ENCODE measurements at regions not wholly inside any gene's neighbourhood (a gene's known extent, or its start where the extent isn't known, plus 50 kb on each side); places are given as distances from the start of the nearest gene placed in this dataset.

DNA sequence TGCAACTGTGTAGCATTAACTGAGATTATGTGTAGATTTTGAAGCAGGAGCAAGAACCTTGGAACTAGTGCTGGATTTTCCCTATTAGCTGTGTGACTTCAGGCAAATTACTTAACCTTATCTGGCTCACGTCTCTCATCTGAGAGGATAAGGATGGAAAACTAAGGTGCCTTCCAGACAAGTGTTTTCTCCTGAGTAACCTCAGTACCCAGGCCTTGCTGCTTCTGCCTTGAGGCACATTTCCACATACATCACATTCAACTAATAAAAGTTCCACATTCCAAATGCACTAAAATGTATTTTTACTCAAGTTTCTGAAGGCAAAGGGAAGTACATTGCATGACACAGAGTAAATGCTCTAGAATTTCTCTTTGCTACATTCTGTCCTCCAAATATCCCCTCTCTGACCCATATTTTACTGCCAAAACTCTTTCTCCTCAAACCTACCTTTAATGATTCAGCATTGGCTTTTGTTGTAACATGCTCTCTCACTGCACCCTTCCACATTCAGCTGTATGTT, 195.4 kb upstream of the ADGRL3 start:
- Mint-ChIP-seq H3K27me3 (ENCODE audit: insufficient read depth, low read depth, poor library complexity) (no peaks in the 10 kb centered on the region), H3K9me3 (peaks cover 15% of the 10 kb centered on the region; the same call in 2 of the 3 replicates), H3K36me3 (ENCODE audit: low read depth) (peaks cover 3% of the 10 kb centered on the region; the same call in 1 of the 3 replicates), H3K4me3 (no peak overlapping the region), H3K27ac (no peak overlapping the region), H3K4me1 (no peaks in the 10 kb centered on the region)
- DNase-seq (ENCODE audit: low spot score) (no peak), ATAC-seq (no peak)
- no peaks in the 10 kb centered on the region for H3K79me2 ChIP-seq (replicated peaks; ENCODE audit: insufficient read depth)
- H3K9me2 ChIP-seq (ENCODE audit: insufficient read depth) = peaks cover 4% of the 10 kb centered on the region; the same call in 1 of the 2 replicates
- no peaks in the 10 kb centered on the region for H3K4me1 ChIP-seq (ENCODE audit: insufficient read depth)
- no peak overlapping the region for H3K4me3 ChIP-seq
- H4K20me1 ChIP-seq (replicated peaks; ENCODE audit: insufficient read depth) = no peaks in the 10 kb centered on the region
- TF ChIP-seq CREB1 (CRISPR knock-in tag; IDR thresholded peaks at IDR 0.05; ENCODE audit: low read depth) (no peak), EZH2phosphoT487 (IDR thresholded peaks at IDR 0.05; ENCODE audit: unreplicated experiment) (no peak), JUNB (IDR thresholded peaks at IDR 0.05; ENCODE audit: unreplicated experiment) (no peak), EZH2 (IDR thresholded peaks at IDR 0.05; ENCODE audit: low read depth, unreplicated experiment) (no peak), NANOG (IDR thresholded peaks at IDR 0.05; ENCODE audit: borderline replicate concordance) (no peak), ZNF114 (CRISPR knock-in tag; IDR thresholded peaks at IDR 0.05) (no peak), ZNF331 (CRISPR knock-in tag; IDR thresholded peaks at IDR 0.05; ENCODE audit: low read depth) (no peak), POLR2AphosphoS5 (IDR thresholded peaks at IDR 0.05; ENCODE audit: low read depth) (no peak), STAT1 (IDR thresholded peaks at IDR 0.05; ENCODE audit: unreplicated experiment) (no peak)
- TF ChIP-seq, protein P1, sequence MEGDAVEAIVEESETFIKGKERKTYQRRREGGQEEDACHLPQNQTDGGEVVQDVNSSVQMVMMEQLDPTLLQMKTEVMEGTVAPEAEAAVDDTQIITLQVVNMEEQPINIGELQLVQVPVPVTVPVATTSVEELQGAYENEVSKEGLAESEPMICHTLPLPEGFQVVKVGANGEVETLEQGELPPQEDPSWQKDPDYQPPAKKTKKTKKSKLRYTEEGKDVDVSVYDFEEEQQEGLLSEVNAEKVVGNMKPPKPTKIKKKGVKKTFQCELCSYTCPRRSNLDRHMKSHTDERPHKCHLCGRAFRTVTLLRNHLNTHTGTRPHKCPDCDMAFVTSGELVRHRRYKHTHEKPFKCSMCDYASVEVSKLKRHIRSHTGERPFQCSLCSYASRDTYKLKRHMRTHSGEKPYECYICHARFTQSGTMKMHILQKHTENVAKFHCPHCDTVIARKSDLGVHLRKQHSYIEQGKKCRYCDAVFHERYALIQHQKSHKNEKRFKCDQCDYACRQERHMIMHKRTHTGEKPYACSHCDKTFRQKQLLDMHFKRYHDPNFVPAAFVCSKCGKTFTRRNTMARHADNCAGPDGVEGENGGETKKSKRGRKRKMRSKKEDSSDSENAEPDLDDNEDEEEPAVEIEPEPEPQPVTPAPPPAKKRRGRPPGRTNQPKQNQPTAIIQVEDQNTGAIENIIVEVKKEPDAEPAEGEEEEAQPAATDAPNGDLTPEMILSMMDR (conservative IDR thresholded peaks at IDR 0.05; ENCODE audit: low read depth in 2 of 2) = no peak
- TF ChIP-seq, protein P2, sequence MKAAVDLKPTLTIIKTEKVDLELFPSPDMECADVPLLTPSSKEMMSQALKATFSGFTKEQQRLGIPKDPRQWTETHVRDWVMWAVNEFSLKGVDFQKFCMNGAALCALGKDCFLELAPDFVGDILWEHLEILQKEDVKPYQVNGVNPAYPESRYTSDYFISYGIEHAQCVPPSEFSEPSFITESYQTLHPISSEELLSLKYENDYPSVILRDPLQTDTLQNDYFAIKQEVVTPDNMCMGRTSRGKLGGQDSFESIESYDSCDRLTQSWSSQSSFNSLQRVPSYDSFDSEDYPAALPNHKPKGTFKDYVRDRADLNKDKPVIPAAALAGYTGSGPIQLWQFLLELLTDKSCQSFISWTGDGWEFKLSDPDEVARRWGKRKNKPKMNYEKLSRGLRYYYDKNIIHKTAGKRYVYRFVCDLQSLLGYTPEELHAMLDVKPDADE (IDR thresholded peaks at IDR 0.05) = no peak
- TF ChIP-seq, protein P3, sequence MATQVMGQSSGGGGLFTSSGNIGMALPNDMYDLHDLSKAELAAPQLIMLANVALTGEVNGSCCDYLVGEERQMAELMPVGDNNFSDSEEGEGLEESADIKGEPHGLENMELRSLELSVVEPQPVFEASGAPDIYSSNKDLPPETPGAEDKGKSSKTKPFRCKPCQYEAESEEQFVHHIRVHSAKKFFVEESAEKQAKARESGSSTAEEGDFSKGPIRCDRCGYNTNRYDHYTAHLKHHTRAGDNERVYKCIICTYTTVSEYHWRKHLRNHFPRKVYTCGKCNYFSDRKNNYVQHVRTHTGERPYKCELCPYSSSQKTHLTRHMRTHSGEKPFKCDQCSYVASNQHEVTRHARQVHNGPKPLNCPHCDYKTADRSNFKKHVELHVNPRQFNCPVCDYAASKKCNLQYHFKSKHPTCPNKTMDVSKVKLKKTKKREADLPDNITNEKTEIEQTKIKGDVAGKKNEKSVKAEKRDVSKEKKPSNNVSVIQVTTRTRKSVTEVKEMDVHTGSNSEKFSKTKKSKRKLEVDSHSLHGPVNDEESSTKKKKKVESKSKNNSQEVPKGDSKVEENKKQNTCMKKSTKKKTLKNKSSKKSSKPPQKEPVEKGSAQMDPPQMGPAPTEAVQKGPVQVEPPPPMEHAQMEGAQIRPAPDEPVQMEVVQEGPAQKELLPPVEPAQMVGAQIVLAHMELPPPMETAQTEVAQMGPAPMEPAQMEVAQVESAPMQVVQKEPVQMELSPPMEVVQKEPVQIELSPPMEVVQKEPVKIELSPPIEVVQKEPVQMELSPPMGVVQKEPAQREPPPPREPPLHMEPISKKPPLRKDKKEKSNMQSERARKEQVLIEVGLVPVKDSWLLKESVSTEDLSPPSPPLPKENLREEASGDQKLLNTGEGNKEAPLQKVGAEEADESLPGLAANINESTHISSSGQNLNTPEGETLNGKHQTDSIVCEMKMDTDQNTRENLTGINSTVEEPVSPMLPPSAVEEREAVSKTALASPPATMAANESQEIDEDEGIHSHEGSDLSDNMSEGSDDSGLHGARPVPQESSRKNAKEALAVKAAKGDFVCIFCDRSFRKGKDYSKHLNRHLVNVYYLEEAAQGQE (IDR thresholded peaks at IDR 0.05; ENCODE audit: unreplicated experiment) = no peak
- TF ChIP-seq, protein P4, sequence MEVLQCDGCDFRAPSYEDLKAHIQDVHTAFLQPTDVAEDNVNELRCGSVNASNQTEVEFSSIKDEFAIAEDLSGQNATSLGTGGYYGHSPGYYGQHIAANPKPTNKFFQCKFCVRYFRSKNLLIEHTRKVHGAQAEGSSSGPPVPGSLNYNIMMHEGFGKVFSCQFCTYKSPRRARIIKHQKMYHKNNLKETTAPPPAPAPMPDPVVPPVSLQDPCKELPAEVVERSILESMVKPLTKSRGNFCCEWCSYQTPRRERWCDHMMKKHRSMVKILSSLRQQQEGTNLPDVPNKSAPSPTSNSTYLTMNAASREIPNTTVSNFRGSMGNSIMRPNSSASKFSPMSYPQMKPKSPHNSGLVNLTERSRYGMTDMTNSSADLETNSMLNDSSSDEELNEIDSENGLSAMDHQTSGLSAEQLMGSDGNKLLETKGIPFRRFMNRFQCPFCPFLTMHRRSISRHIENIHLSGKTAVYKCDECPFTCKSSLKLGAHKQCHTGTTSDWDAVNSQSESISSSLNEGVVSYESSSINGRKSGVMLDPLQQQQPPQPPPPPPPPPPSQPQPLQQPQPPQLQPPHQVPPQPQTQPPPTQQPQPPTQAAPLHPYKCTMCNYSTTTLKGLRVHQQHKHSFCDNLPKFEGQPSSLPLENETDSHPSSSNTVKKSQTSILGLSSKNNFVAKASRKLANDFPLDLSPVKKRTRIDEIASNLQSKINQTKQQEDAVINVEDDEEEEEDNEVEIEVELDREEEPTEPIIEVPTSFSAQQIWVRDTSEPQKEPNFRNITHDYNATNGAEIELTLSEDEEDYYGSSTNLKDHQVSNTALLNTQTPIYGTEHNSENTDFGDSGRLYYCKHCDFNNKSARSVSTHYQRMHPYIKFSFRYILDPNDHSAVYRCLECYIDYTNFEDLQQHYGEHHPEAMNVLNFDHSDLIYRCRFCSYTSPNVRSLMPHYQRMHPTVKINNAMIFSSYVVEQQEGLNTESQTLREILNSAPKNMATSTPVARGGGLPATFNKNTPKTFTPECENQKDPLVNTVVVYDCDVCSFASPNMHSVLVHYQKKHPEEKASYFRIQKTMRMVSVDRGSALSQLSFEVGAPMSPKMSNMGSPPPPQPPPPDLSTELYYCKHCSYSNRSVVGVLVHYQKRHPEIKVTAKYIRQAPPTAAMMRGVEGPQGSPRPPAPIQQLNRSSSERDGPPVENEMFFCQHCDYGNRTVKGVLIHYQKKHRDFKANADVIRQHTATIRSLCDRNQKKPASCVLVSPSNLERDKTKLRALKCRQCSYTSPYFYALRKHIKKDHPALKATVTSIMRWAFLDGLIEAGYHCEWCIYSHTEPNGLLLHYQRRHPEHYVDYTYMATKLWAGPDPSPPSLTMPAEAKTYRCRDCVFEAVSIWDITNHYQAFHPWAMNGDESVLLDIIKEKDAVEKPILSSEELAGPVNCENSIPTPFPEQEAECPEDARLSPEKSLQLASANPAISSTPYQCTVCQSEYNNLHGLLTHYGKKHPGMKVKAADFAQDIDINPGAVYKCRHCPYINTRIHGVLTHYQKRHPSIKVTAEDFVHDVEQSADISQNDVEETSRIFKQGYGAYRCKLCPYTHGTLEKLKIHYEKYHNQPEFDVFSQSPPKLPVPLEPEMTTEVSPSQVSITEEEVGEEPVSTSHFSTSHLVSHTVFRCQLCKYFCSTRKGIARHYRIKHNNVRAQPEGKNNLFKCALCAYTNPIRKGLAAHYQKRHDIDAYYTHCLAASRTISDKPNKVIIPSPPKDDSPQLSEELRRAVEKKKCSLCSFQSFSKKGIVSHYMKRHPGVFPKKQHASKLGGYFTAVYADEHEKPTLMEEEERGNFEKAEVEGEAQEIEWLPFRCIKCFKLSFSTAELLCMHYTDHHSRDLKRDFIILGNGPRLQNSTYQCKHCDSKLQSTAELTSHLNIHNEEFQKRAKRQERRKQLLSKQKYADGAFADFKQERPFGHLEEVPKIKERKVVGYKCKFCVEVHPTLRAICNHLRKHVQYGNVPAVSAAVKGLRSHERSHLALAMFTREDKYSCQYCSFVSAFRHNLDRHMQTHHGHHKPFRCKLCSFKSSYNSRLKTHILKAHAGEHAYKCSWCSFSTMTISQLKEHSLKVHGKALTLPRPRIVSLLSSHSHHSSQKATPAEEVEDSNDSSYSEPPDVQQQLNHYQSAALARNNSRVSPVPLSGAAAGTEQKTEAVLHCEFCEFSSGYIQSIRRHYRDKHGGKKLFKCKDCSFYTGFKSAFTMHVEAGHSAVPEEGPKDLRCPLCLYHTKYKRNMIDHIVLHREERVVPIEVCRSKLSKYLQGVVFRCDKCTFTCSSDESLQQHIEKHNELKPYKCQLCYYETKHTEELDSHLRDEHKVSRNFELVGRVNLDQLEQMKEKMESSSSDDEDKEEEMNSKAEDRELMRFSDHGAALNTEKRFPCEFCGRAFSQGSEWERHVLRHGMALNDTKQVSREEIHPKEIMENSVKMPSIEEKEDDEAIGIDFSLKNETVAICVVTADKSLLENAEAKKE (CRISPR knock-in tag; IDR thresholded peaks at IDR 0.05) = no peak
- H2AFZ ChIP-seq = no peak overlapping the region
- no peaks in the 10 kb centered on the region for H3K36me3 ChIP-seq (ENCODE audit: insufficient read depth)
- H3K27me3 ChIP-seq (ENCODE audit: insufficient read depth) = no peaks in the 10 kb centered on the region
- no peaks in the 10 kb centered on the region for H3F3A ChIP-seq (replicated peaks; ENCODE audit: low read depth)
- no peak overlapping the region for H3K27ac ChIP-seq (ENCODE audit: low read depth)
- H3K4me2 ChIP-seq = no peak overlapping the region
